Globus pallidus (tissue), 1 donor: ENCODE measurements at regions not wholly inside any gene's neighbourhood (a gene's known extent, or its start where the extent isn't known, plus 50 kb on each side); places are given as distances from the start of the nearest gene placed in this dataset.

Experiments used
- DNase-seq: peaks from one replicate; pipeline ENCODE4 v3.0.0-alpha.2; 2015; ENCODE audit warnings: low spot score

DNA sequence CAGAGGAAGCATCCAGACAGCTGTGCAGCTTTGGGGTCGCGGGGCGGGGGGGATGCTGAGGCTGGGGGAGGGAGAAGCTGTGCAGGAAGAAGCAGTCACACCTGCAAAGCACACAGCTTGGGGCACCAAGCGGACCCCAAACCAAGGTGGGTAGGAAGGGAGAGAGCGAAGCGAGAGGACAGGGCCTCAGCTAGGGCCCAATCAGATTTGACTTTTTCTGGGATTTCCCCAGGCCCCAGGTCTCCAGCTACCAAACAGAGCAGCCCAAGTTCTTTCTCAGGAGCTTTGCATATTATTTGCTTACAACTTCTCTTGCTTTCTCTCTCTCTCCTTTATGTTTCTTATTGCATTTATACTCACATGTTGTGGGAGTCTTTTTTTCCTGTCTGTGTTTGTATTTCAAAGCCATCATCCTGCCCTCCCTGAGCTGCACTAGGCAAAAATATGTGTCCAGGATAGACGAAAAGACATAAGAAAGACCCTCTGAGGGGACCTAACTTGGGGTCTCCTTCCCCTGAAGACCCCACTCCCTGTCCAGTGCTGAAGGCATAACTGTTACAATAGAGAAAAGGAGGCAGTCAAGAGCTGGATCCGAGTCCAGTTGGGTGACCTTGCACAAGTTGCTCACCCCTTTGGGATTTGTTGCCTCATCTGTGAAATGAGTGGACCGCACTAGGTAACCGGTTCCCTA lies 50.6 kb upstream of the SMNDC1 start:
- DNase-seq: no peak

DNA sequence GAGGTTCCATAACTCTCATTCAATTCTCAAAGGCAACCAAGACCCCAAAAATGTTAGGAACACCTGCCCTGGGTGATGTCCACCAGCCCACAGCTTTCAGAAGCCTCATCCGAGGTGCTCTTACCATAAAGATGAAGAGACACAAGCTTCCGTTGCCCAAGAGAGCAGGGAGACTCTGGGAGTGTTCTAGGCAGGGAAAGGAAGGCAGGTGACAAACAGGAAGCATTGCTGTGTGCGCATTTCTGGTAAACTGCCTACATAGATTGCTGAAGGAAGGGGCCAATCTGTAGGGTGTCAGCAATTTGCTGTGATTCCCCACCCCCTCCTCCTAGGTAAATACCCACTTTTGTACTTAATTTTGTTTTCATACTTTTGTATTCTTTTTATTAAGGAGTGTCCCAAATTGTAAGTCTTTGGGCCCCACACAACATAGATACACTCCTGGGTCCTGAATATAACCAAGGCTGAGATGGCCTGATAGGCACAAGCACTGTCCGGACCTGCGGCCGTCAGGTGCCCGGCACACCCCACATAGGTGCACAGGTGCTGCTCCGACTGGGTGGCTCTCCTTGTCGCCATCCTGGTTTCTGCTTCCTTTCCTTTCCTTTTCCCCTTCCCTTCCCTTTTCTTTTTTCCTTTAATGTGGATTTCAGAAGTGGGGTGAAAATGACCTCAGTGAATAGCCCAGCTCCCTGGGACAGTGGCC lies 51.4 kb upstream of the SMNDC1 start:
- no peak for DNase-seq

DNA sequence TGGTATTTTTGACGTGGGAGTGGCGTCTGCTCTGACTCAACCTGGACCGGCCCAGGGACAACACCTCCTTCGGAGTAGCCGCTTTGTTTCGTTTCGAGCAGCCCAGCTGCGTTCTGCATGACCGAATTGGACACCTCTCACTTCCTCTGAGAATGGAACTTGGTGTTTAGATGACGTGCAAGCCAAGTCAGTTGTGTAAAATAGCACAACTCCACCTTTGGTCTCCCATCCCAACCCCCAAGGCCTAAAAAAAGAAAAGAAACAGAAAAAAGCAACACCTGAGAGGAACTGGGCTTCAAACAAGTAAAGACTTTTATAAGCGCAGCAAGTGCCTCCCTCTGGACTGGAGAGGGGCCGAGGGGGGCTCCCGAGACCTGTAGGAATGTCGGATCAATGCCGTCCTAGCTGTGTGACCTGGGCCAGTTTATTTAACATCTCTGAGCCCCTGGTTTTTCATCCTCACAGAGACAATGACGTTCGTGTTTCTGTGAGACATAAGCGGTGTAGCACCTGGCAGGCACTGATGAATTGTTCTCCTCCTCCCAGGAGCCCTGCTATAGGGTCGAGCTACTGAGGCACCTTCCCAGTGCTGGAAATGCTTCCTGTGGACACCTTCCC lies 52.0 kb upstream of the SMNDC1 start:
- DNase-seq: no peak

DNA sequence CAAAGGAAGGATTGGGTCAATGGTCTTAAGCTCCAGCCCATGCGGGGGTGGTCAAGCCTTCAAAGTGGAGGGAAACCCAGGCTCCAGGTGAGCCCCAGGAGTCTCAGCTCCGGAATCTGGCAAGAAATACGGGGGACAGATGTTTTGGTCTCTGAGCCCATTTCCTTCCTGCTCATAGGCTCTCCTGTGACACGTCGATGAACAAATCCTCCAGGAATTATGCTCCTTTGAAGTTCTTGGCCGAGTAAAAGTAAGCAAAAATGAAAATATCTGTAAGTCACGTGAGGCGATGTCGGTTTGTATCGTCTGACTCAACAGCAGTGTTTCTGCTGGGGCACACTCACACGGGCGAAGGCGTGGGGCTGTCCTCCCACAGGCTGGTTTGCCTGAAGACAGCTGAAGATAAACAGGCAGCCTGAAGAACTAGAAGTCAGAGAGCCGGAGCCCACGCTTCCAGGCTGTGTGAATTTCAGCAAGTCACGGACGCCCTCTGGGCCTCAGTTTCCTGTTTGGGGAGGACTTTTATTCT lies 52.6 kb upstream of the SMNDC1 start:
- no peak for DNase-seq

DNA sequence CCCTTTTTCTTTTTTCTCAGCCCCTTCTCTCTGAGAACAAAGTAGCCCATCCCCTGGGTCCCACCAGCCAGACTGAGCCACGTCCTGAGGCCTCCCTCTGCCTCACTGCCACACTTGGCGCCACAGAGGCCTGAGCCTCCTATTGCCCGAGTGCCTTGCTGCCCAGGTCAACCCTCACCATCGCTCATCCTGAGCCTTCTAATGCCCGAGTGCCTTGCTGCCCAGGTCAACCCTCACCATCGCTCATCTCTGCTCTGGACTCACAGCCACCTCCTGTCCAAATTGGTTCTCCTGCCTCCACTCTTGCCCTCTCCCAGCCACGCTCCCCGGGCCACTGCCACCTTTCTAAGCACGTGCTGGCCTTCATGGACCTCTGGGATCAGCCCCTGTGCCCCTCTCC lies 53.2 kb upstream of the SMNDC1 start:
- DNase-seq: no peak

DNA sequence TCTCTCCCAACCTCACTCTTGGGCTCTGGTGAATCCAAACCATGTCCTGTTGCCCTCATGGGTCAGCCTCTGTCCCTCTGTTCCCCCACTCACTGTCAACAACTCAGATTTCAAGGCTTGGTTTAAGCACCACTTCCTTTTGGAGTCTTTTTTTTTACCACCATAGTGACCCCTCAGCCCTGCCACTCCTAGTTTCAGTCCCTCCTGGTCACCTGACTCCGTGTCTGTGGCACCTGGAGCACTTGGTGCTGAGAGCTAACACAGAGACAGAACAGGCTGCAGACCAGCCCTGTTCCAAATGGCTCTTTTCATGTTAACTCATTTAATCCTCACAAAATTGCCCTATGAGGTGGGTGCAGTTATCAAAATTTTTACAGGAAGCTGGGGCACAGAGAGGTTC lies 53.6 kb upstream of the SMNDC1 start:
- no peak for DNase-seq

DNA sequence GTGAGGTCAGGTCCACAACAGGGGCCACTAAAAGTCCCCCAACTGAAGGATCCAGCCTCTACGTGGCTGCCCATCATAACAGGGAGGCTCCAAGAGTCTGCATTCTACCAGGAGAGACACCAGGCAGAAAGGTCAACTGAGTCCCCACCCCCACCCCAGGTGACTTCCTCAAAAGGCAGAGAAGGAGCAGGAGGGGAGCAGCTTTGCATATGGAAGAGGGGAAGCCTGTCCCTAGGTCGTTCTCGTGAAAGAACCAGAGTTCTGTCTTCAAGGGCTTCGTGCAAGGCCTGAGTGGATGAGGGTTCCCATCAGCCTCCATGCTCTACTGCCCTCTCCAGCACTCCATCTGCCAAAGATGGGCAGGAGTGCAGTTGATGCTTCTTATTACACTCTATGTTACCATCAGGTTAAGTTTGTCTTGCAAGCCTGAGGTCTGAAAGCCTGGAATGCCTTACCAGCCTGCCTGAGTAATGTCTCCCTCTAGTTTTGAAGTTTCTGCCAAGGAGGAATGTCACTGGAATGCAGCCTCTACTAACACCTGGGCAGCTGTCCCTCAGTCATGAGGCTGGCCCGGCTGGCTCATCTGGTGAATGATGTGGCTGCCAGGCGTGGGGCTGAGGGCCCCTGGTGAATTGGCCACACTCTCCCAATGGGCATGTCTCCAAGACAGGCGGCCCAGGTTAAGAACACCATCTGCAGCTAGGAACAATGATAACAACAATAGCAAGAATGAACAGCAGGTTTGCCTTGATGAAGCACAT lies 54.3 kb upstream of the SMNDC1 start:
- DNase-seq: no peak

DNA sequence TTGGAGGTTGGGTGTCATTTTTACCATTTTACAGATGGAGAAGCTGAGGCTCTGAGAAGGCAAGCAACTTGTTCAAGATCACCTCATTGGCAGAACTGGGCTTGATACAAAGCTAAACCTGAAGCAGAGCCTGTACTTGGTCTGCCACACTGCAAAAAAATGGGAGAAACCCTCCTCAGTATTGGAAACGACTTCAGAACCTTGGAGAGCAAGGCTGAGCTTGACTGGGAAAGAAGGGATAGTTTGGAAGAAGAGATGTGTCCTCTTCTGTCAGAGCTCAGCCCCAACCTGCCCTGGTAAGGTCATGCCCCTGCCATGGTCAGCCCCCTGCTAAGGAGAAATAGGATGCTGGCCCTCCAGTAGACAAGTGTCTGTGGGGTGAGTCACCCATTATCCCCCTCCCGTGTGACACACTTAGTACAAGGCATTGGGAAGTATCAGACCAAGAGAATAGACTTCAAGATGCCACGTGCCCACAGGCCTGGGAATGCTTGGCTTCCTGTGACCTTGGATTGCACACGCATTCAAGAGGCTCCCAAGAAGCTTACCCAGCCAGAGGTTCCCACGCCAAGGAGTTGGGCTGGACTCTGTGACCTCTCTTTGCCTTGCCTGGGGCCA lies 56.2 kb upstream of the SMNDC1 start:
- no peak for DNase-seq

DNA sequence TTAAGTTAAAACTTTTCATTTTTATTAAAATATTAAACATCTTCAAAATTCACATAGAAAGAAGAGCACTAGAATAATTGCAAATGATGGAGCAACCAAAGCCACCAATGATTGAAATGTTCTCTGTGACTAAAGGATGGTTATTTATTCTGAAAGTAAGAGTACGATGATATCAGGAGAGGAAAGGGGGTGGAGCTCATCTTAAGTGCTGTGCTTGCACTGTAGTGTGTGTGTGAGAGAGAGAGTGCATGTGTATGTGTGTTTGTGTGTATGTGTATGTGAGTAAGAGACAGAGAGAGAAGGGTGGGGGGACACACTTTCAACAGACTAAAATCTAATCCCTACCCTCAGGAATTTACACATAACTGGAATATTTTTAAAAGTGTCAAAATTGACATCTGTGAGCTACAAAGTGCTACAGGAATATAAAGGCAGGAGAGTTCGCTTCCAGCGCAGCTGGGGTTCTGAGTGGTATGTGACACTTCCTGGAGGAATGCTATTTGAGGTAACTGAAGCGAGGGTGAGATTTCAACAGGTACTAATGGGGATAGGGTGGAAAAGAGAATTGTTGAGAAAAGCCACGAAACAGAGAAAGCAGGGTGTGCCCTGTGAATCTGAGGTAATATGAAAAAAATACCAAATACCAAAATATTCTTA lies 57.2 kb upstream of the SMNDC1 start:
- DNase-seq: no peak

DNA sequence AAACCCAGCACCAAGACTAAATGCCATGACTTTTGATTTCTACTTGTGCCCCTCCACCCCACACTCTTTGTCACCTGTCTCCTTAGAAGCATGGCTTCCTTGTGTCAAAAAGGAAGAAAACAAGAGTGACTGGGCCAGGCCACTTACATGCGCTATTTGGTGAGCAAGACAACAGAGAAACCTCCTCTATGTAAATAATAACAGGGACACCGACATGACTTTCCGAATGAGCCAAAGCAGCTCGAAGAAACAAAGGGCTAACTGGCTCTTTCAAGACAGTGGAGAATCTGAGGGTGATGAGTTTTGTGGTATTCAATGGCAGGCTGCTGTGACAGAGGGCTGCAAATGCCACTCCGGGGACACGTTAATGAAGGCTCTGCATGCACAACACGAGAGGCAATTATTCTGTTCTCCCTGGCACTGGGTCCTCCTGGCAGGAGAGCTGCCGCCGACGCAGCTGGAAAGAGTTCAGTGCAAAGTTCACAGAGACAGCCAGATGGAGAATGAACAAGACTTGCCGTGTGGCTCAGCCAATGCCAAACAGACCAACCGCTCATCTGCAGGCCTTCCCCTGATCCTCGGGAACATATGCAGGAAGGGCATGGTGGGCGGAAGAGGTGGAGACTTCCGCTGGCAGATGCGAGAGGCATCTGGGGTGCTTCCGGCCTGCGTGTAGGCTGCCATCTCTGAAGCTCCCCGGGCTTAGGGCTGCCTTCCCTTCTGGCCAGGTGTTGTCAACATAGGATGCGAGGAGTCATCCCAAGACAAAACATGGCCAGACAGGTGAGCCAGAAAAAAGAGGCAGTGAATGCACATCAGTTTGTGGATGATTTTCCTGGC lies 59.1 kb upstream of the SMNDC1 start:
- DNase-seq: peak; percentile 52

DNA sequence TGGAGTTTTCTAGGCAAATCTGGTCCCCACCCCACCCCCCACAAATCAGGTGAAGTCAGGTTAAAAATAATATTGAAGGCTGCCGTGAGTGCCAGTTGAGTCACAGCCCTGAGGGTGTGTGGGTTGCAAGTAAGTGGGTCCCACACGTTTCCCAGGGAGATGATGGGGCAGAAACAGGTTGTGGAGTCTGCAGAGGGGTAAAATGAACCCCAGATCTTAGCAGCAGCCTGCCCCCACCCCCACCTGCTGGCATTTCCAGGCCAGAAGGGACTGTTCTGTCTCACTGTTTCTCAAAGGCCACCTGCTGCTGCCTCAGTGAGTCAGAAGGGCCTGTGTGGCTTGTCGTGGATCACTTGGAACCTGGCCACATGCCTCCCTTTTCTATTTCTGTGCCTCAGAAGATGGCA lies 59.8 kb upstream of the SMNDC1 start:
- DNase-seq: no peak

DNA sequence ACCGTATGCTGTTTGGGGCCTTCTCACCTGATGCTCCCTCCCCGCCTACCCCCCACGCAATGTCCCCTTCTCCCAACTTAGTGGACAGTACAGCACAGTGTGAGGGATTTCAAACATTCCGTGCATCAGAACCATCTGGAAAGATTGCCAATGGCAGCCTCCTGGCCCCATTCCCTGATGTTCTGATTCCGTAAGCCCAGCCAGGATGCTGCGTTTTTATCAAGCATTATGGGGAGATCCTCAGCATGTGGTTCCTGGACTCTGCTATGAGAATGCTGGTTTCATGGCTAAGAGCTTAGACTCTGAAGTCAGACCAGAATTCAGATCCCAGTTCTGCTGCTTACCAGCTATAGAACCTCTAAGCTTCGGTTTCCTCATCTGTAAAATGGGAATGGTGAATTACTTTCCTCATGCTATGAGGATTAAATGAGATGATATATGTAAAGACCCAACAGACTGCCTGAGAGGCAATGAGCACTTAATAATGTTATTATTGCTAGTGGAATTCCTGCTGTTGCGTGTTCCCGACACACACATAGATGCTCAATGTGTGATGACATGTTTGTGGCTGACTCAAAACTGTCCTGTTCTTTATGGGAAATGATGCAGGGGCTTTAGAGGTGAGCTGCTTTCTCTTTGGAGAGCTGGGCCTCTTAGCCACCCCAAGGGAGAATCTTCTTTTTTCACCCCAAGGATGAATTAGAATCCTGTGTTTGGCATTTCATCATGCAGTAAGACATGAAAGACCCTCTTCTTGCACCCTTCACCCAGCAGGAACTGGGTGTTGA lies 60.8 kb upstream of the SMNDC1 start:
- no peak for DNase-seq

DNA sequence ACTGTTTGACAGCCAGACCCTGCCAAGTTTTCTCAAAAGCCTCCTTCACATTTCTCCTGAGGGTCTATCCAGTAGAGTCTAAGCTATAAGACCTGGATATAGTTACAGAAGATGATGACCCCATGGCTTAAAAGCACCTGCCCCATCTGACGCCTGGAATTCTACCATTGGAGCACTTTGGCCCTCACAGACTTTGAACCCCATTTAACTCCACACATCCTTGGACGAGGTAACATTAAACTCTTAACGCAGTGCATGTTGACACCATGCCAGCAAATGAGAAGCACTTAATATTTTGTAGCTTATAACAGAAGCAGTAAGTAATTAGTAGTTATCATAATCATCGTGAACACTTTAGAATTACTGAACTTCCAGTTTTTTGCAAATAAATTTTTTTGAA lies 61.9 kb upstream of the SMNDC1 start:
- DNase-seq: no peak

DNA sequence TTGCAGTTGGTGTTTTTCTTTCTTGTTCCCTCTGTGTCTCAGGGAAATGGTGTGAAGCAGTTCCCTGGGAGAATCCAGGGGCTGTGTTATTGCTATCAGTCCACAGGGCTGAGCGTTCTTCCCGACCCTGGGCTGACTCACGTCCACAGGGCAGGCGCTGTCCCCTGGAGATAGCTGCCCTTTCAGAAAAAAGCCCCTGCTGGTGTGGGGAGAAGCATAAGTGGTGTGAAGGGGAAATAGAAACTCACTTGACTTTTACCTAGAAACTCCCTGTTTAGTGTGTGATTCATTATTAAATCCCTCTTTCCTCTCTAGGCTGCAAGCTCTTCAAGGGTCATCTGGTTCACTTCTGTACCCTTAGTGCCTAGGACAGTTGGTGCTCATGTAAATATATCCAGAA lies 63.3 kb upstream of the SMNDC1 start:
- no peak for DNase-seq

DNA sequence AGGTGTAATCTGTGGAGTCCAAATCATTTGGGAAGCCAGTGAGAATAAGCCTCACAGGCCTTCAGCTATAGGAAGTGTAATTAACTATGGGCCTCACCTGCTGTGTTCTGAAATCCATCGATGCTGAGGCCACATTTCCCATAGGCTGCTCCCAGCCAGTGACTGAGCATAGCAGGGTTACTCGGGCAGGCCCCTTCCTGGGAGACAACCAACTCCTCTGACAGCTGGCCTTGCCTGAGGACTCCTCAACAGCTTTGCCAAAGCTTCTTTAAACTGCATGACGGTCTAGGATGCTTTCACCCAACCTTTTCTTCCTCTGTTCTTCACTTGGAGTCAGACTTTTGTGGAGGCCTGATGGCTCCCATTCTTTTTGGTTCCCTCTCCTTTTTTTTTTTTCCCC lies 63.8 kb upstream of the SMNDC1 start:
- DNase-seq: no peak

DNA sequence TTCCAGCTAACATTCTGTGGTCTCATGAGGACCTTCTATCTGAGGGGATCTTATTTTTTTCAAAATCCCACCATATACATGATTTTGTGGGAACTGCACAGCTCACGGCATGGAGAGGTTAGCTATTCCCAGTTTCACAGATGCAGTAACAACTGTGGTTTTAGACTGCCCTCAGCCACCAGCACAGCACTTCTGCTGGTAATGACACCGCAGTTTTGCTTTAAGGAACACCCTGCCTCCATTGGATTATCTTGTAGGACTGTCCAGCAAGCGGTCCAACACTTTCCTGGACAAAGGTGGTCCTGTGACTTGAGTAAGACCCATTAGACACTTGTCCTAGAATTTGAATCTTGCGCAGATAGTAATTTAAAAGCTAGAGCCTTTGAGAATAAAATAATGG lies 65.3 kb upstream of the SMNDC1 start:
- no peak for DNase-seq

DNA sequence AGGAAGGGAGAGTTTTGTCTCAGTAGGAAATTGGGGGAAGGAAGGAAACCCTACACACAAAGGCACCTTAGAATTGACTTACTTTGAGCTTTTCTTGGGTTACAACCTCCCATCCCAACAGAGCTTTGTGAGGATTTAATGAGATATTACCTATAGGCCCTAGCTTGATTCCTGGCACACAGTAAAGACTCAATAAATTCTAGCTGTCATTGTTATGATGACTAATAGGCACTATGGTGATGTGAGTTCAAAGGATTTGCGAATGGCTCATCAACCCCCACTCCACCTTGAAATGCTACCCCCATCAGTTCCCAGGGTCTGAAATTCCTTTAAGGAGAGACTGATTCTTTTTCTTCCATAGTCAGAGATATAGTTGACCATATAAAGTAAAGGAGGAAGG lies 67.9 kb upstream of the SMNDC1 start:
- no peak for DNase-seq

DNA sequence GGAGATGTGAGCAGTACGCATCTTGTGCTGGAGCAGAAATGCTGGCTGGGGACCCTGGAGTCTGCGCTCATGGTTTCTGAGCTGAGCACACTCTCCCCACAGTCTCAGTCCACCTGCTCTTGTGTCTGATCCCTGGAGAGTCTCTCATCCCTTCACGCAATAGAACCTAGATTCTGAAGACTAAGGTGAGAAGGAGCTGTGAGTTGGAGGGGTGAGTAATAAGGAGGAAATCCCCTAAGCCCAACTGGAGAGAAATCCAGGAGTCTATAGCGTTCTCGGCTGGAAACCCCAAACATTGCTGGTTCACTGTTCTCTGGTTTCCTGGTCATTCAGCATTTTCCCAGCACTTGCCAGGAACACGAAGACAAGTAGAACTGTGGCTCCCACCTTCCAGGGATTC lies 68.3 kb upstream of the SMNDC1 start:
- no peak for DNase-seq

DNA sequence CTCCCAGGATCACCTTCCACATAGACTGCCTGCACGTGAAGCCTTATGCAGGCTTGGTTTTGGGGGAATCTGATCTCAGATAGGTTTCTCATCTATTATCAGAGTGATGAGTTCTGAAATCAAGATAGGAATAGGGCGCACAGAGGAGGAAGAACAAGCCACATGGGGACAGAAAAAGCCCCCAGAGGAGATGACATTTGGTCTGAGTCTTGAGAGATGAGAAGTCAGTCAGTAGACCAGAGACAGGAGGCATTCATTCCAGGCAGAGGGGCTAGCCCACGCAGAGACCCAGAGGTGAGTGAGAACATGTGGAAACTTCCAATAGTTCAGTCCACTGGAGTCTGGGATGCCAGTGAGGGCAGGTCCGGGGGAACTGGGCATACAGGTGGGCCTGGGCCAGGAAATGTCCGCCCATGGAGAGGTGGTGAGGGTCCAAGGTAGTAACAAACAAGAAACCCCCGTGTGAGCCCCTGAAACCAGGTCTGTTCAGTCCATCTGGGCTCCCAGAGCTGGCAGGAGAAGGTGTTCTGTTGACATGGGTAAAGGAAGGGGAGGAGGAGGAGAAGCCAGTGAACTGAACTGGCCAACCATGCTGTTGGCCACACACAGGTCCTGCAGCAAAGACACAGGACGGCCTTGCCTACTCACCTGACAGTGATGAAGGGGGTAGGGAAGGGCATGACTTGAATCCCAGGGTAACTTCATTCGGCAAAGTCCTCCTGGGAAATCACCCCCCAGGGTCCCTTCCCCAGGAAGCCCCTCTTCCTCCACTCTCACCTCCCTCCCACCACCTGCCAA lies 69.3 kb upstream of the SMNDC1 start:
- no peak for DNase-seq
